NCI-H510A (cell line): ENCODE measurements at regions not wholly inside any gene's neighbourhood (a gene's known extent, or its start where the extent isn't known, plus 50 kb on each side); places are given as distances from the start of the nearest gene placed in this dataset.

ENCODE experiments used
- DNase-seq: peaks from one replicate; lab custom pipeline; 2025; lab: John Stamatoyannopoulos, UW

DNA sequence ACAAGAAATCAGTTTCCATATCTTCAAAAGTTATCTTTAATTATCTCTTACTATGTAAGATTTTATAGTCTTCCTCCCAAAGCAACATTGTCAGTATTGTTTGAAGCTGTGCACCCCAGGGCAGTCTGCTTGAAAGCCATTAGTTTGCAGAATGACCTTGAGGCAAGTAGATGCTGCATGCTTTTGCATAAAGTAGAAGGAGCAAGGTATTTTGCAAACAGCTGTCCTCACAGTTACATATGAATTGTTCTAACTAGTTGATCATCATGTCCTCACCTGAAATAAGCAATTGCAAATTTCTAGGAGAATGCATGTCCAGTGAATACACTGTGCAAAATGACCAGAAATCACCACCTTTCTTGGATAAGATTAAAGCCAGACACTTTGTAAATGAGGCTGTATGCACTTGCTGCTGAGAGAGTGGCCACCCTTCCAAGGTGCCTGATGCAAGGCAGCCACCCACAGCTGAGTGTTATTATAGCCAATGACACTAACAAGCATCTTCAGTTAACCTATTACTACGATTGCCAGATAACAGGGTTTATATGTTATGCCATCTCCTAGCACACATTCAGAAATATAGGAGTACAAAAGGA is 730.0 kb upstream of the TMEM132C start:
- no peak for DNase-seq

- DNase-seq, result no peak
Observed at GRCh38 chr12:127538316-127538715, 728.7 kb upstream of the TMEM132C start.

DNA sequence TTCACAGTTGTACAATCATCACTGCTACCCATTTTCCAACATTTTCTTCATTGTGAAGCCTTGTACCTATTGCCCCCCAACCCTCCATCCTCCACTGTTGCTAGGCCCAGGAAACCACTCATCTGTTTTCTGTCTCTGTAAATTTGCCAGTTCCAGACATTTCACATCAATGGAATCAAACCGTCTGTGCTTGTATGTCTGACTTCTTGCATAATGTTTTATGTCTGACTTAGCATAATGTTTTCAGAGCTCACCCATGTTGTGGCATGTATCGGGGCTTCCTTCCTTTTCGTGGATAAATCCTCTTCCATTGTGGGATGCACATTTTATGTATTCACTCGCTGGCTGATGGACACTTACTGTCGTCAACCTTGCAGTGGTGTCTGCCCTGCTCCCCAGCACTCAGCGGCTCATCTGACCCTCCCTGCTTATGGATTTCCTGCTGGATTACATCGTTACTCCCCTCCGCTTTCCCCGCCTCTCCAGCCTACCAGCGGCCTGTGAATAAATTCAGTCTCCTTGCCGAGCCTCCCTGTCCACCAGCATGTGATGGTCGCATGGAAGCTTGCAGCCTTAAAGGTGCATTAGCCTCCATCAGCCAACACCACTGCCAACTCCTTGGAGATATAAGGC is 727.6 kb upstream of the TMEM132C start:
- DNase-seq, result no peak

DNA sequence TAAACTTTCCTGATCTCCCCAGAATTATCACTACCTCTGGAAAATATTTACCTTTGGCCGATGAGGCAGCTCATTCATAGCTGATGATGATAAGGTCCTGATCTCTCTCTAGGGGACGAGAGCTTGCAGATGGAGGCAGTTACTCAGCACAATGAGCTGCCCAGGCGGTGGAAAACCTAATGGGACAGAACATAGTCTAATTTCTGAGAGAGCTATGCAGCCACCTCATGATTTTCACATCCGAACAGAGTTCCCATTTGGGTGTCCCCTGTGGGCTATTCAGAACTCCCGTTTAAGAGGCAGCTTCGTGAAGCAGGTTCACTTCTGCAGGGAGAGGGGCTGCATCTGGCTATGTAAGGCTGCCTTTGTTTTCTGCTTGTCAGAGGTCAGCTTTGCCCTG is 724.6 kb upstream of the TMEM132C start:
- no peak for DNase-seq

DNA sequence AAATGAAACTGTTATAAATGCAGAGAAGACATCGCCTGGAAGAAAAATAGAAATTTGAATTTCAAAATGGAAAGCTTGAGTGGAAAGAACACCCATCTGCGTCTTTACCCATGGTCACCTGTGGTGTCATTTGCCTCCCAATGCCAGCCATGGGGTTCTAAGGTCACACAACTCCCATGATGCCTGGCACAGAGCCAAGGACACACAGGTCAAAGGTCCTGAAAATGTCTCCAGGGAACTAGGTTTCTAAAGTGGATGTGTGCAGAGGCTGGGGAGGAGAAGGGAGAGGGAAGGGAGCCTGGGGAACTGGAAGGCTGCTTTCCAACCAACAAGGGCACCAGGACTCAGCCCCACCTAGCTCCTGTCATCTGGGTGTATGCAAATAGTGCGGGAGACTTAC is 724.0 kb upstream of the TMEM132C start:
- no peak for DNase-seq

DNA sequence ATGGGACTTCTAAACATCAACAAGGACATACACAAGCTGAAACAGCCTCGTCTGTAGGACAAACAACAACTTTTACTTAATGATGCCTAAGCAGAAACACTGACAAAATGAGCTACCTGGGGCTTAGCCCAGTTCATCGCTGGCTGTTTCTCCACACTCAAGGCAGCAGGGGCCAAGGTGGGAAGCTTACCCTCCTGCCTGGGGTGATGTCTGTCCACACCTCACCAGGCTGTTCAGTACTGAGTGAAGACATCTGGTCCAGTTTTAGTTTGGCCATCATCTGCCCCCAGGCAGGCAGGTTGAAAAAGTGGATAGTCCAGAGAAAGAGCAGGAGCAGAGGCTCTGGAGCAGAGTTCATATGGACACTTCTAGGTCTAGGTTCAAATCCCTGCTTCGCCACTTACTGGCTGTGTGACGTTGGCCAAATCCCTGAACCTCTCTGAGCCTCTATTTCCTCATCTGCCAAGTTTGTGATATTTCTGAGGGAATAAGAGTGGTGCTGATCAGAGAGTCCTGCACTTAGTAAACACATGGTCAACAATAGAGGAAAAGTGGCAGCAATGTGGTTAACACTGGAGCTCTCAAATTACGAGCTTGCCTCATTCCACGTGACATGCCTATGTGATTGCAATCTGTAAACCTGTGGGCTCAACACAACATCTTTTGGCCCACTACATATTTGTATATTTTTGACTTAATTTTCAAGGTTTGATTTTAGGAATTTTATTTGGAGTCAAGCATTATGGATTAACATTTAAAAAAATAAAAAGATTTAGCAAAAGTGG is 720.1 kb upstream of the TMEM132C start:
- no peak for DNase-seq

DNA sequence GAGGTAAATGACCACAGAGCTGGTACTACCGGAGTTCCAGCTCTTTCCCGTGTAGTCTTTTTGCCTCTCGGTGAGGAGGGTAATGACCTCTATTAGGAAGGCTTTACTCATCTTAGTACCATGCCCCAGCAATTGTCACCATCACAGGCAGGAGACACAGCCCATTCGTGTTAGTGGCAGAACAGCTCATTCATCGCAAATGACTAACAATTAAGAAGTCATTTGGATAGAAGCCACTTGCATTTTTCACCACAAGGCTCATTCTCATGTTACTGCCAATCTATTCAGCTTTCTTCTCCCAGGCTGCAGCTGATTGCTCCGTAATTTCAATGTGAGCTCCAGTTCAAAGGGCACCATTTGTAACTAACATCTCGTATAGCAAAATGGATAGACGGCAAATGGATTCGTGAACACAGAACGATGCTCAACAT is 718.8 kb upstream of the TMEM132C start:
- DNase-seq, result no peak

- no peak for DNase-seq
Observed at GRCh38 chr12:127550271-127550670, 716.7 kb upstream of the TMEM132C start.

DNA sequence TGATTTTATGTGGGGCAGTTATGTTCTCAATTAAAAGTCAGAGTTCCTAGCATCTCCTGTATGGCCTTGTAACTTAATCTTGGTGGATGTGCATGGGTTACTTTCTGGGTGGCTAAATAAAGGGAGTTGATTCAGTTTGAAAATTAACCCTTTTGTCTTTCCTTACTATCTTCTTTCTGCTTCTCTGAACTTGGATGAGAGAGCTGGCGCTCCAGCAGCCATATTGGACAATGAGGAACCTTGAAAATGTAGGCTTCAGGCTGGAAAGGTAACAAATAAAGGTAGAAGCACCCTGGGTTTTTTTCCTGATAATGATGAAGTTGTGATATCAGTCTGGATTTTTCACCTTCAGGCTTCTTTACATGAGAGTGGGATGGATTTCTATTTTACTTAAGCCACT is 714.1 kb upstream of the TMEM132C start:
- DNase-seq, result no peak

DNA sequence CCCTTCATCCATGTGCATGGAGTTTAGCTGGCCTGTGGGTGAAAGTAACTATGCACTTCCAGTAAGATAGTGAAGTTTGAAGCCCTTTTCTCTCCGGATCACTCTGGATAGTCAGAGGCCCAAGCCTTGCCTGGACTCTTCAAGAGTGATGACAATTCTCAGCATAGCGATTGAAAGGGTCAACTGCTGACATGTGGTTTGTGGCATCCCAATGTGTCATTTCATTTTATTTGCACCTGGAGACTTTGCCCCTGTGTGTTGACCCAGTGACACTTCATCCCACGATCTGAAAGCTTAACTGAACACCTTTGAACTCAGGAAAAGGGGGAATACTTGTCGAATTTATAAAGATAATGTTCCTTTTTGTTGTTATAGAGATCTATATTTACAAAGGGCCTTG is 711.9 kb upstream of the TMEM132C start:
- no peak for DNase-seq

DNA sequence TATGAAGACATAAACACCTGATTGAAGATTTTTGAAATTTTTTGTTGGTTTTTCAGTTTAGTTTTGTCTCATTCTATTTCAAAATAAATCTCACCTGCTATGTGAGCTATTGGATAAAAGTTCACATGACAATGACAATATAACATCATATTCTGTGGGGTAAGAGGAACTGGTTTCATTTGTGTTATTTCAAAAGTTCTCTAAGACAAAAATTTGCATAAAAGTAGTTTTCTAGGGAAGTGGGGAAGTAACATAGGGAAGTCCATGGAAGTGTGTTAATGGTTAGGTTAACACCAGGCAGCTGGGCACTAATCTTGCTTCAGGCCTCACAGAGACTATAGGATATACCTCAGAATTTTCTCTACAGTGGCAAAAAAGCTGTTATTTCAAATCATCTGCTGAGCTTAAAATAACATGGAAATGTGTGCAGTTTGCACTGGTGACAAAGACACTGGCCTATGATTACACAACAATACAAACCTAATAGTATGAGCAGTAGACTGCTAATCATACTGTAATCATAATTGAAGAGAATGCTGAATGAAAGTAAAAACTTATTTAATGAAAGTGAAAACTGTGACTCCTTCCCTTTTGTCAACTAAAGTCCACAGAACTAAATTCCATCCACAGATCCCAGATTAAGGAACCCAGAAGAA is 710.6 kb upstream of the TMEM132C start:
- DNase-seq, result no peak

- no peak for DNase-seq
Observed at GRCh38 chr12:127558361-127558760, 708.6 kb upstream of the TMEM132C start.

- DNase-seq, result peak; percentile 98
Observed at GRCh38 chr12:127559349-127560040, 707.5 kb upstream of the TMEM132C start.

DNA sequence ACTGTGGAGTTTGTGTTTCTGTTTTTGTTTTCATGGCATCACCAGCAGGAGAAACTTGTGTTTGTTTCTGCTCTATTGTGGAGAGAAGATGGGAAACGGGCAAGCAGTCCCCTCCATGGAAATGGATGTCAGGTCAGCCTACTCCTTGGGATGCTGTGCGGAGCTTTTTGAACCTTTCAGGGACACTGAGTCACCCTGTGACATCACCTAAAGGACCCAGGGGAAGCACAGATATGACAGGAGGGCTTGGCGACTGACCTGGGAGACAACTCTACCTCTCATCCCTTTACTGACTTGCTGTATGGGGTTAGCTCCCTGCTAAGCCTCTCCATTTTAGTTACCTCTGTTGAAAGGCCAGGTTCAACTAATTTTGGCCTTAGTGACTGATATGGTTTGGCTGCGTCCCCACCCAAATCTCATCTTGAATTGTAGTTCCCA is 706.9 kb upstream of the TMEM132C start:
- no peak for DNase-seq

DNA sequence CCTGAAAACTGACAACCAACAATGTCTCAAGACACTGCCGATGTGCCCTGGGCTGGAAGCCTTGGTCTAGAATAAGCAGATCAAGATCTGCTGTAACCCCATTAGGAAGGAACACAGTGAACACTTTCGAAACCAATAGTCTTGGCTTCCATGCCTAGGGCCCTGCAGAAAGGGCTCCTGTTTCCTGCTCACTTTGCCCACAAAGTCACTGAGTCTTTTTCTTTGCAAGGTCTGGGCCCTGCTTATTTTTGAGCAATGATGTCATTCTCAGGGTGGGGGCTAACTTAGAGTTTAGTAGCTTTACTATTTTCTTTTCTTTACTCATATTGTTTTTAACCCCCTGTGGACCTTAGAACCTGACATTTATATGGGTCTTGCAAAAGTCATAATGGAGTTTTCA is 704.2 kb upstream of the TMEM132C start:
- no peak for DNase-seq

- no peak for DNase-seq
Observed at GRCh38 chr12:127565241-127565640, 701.7 kb upstream of the TMEM132C start.

DNA sequence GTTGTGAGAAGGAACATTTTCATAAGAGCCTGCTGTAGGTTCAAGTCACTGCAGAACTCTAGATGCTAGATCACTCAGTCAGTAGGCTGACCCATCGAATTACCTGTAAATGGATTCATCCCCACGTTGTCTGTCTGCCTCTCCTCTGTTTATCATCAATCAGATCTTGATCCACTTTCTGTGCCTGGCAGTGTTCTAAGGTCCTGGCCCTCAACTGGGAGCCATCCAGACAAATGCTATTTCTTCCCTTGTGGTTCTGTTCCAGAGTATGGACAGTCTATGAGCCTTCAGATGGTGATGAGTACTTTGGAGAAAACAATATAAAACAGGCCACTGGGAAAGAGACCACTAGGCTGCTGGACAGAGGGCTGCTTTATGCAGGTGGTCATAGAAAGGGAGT is 699.4 kb upstream of the TMEM132C start:
- DNase-seq, result no peak

- no peak for DNase-seq
Observed at GRCh38 chr12:127570387-127570786, 696.6 kb upstream of the TMEM132C start.

GRCh38 chr12:127570793-127571360 is 696.1 kb upstream of the TMEM132C start:
- no peak for DNase-seq

DNA sequence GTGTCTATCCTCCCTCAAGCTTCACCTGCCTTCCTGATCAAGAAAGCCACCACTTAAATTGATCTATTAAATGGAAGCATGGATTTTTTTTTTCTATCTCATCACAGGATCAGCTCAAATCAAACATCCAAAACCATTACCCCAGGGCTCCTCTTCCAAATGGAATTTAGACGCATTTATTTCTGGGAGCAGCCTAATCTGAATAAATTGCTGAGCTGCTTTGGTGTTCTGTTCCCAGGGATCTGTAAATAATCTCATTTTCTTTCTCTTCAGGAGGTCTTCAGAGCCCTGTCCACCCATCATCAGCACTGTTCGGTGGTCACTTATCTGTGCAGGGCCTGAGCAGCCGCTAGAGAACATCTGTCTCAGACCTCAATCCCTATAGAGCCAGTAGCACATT is 695.4 kb upstream of the TMEM132C start:
- DNase-seq, result no peak

DNA sequence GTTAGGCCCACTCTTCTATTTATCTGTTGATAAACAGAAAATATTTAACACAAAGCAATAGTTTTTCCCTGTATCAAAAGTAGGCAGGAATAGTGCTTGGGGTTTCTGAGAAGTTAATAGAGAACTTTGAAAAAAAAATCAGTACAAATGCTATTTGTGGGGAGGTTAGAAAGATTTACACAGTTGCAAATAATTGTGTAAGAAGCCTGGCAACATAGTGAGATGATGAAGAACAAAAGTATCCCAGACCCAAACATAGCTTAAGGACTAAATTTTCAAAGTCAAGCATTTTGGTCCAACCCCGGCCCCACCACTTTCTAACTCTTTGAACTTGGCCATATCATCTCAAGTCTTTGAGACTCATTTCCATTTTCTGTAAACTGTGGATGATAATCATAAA is 687.5 kb upstream of the TMEM132C start:
- no peak for DNase-seq

DNA sequence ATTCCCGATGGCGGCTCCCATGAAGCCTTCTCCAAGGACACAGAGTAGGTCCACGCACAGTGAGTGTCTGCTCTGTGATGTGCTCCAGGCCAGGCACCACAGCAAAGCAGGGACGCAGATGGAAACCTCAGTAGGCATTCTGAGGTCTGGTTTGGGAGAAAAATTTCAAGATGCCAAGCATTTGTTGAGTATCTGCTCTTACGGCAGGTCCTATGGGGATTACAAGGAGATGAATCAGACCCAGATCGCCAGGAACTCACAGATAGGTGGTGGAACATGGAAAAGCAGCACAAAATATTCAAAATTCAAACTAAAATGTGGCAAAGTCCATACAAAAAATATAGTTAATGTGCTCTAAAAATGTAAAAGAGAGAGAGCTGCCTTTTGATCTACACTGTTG is 684.9 kb upstream of the TMEM132C start:
- DNase-seq, result no peak
